ENCODE measurements at regions not wholly inside any gene's neighbourhood (a gene's known extent, or its start where the extent isn't known, plus 50 kb on each side); places are given as distances from the start of the nearest gene placed in this dataset.

- 17 to 28% methylated on average over 6 to 9 of the region's 9 CpGs for WGBS, 2 donors (ENCODE audit: low coverage in 1 of 2)
- H3K27ac ChIP-seq: no peak overlapping the region
- H3K4me3 ChIP-seq: no peak overlapping the region
- ATAC-seq: no peak
- no peaks in the 10 kb centered on the region for H3K36me3 ChIP-seq
- no peaks in the 10 kb centered on the region for H3K27me3 ChIP-seq
- no peaks in the 10 kb centered on the region for H3K9me3 ChIP-seq
- TF ChIP-seq, protein P1, sequence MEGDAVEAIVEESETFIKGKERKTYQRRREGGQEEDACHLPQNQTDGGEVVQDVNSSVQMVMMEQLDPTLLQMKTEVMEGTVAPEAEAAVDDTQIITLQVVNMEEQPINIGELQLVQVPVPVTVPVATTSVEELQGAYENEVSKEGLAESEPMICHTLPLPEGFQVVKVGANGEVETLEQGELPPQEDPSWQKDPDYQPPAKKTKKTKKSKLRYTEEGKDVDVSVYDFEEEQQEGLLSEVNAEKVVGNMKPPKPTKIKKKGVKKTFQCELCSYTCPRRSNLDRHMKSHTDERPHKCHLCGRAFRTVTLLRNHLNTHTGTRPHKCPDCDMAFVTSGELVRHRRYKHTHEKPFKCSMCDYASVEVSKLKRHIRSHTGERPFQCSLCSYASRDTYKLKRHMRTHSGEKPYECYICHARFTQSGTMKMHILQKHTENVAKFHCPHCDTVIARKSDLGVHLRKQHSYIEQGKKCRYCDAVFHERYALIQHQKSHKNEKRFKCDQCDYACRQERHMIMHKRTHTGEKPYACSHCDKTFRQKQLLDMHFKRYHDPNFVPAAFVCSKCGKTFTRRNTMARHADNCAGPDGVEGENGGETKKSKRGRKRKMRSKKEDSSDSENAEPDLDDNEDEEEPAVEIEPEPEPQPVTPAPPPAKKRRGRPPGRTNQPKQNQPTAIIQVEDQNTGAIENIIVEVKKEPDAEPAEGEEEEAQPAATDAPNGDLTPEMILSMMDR (IDR thresholded peaks at IDR 0.05): no peak
- TF ChIP-seq EP300 (IDR thresholded peaks at IDR 0.05): no peak
- no peak for TF ChIP-seq POLR2A (IDR thresholded peaks at IDR 0.05)
- no peak for TF ChIP-seq POLR2AphosphoS5 (IDR thresholded peaks at IDR 0.05)
- H3K4me1 ChIP-seq: peaks cover 0 to 6% (median 5%) of the 10 kb centered on the region in 3 donors
Observed at GRCh38 chr9:109956717-109957440, 176.9 kb downstream of the PALM2AKAP2 start.

DNA sequence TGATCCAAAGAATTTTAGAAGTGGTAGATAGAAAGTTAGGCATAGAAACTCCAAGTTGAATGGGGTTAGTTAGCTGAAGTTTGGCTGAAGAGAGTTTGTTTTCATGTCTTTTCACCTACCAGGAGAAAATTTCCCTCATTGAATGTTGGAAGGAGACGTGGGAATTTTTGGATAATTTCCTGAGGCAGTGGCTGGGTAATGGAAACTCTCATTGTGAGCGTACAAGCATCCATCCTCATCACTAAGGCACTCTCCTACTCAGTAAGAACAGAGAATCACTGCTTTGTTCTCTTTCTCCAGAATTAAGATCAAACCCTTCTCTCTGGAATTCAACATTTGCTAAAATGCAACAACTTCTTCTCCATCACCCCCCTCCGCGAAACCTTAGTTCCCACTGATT lies 179.7 kb downstream of the PALM2AKAP2 start:
- Histone ChIP-seq H3K4me1 (peaks cover 0 to 6% (median 5%) of the 10 kb centered on the region in 3 donors), H3K9me3 (no peaks in the 10 kb centered on the region), H3K27ac (no peak overlapping the region), H3K36me3 (no peaks in the 10 kb centered on the region), H3K4me3 (no peak overlapping the region), H3K27me3 (no peaks in the 10 kb centered on the region)
- WGBS, 2 donors (ENCODE audit: low coverage in 1 of 2): 73 to 79% methylated on average over 3 to 4 of the region's 4 CpGs
- no peak for ATAC-seq
- TF ChIP-seq, protein P1 (IDR thresholded peaks at IDR 0.05): no peak
- TF ChIP-seq POLR2A (IDR thresholded peaks at IDR 0.05) (no peak), EP300 (IDR thresholded peaks at IDR 0.05) (no peak), POLR2AphosphoS5 (IDR thresholded peaks at IDR 0.05) (no peak)

GRCh38 chr9:109961626-109962025 lies 181.6 kb downstream of the PALM2AKAP2 start:
- Histone ChIP-seq H3K27me3 (no peaks in the 10 kb centered on the region), H3K27ac (no peak overlapping the region), H3K36me3 (no peaks in the 10 kb centered on the region), H3K4me3 (no peak overlapping the region), H3K9me3 (no peaks in the 10 kb centered on the region), H3K4me1 (peaks cover 0 to 6% (median 5%) of the 10 kb centered on the region in 3 donors)
- no peak for ATAC-seq
- TF ChIP-seq POLR2A (IDR thresholded peaks at IDR 0.05) (no peak), POLR2AphosphoS5 (IDR thresholded peaks at IDR 0.05) (no peak), EP300 (IDR thresholded peaks at IDR 0.05) (no peak)
- TF ChIP-seq, protein P1 (IDR thresholded peaks at IDR 0.05): no peak
- WGBS, 2 donors (ENCODE audit: low coverage in 1 of 2): 83 to 92% methylated on average over 2 of the region's 2 CpGs

DNA sequence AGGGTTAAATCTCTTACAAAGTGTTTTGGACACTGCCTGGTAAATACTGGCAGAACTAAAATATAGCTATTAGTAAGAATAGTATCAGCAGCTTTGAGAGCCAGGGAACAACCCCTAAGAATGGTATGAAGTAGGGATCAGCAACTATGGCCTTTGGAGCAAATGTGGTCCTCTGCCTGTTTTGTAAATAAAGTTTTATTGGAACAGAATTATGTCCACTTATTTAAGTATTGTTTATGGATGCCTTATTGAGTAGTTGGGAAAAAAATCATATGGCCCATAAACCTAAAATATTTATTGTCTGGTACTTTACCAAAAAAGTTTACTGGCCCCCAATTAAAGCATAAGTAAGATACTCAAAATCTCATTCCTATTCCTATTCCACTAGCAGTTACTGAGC lies 182.2 kb downstream of the PALM2AKAP2 start:
- H3K36me3 ChIP-seq: no peaks in the 10 kb centered on the region
- H3K27me3 ChIP-seq: no peaks in the 10 kb centered on the region
- no peak overlapping the region for H3K4me3 ChIP-seq
- H3K9me3 ChIP-seq: no peaks in the 10 kb centered on the region
- TF ChIP-seq POLR2A (IDR thresholded peaks at IDR 0.05): no peak
- TF ChIP-seq EP300 (IDR thresholded peaks at IDR 0.05): no peak
- TF ChIP-seq POLR2AphosphoS5 (IDR thresholded peaks at IDR 0.05): no peak
- TF ChIP-seq, protein P1 (IDR thresholded peaks at IDR 0.05): no peak
- H3K27ac ChIP-seq: no peak overlapping the region
- H3K4me1 ChIP-seq: peaks cover 0 to 2% (median under 1%) of the 10 kb centered on the region in 3 donors
- no peak for ATAC-seq

DNA sequence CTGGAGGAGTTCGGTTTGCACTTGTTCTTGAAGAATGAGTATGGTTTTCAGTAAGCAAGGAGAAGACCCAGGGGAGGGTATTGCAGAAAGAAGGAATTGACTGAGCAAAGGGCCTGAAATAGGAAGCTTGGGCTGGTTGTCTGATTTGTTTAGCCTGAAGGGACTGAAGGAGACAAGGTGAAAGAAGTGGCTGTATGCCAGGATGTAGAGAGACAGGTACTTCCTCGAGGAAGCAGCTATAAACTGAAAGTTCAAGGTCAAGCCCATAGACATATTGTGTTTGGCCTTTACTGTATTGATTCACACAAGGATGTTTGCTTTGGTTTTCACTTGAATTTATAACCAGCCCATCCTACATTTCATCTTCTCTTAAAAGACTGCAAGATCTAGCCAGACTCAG lies 183.1 kb downstream of the PALM2AKAP2 start:
- Histone ChIP-seq H3K36me3 (no peaks in the 10 kb centered on the region), H3K4me1 (no peaks in the 10 kb centered on the region), H3K9me3 (no peaks in the 10 kb centered on the region), H3K4me3 (no peak overlapping the region), H3K27ac (no peak overlapping the region), H3K27me3 (no peaks in the 10 kb centered on the region)
- 27 to 54% methylated on average over 1 to 2 of the region's 2 CpGs for WGBS, 2 donors (ENCODE audit: low coverage in 1 of 2)
- TF ChIP-seq EP300 (IDR thresholded peaks at IDR 0.05): no peak
- ATAC-seq: no peak
